ENCODE measurements at regions not wholly inside any gene's neighbourhood (a gene's known extent, or its start where the extent isn't known, plus 50 kb on each side); places are given as distances from the start of the nearest gene placed in this dataset.

DNA sequence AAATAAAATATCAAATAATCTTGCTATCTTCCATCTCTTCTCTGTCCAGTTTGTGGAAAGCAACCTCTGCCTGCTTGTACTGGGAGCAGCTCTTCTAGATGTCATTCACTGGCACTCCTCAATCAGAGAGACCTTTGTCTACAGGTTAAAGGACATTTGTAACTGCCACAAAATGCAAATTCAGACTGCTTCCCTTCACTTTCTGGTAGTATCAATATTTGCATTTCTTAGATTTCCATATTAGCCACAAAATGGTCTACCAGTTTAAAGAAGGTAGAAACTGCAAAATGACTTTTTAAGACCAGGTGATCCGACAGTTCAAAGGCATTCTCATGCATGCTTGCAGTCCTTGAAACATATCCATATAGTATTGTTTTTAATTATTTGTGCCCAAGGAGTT, 51.7 kb upstream of the RCN1 start:
- Mint-ChIP-seq H3K36me3 (no peaks in the 10 kb centered on the region), H3K9me3 (no peaks in the 10 kb centered on the region), H3K27ac (no peak overlapping the region)
- DNase-seq (ENCODE audit: low spot score in 2 of 2) (no peak), ATAC-seq (no peak)

DNA sequence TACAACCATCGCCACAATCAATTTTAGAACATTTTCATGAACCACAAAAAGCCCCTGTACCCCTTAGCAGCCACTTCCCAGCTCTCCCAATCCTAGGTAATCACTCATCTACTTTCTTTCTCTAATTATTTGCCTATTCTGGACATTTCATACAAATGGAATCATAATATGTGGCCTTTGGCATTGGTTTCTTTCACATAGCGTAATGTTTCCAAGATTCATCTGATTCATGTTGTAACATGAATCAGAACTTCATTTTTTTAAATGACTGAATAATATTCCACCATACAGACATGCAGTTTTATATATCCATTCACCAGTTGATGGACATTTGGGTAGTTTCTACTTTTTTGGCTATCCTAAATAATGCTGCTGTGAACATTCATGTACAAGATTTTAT, 56.2 kb upstream of the RCN1 start:
- H3K36me3 Mint-ChIP-seq = no peaks in the 10 kb centered on the region
- DNase-seq (ENCODE audit: low spot score in 2 of 2) (no peak), ATAC-seq (no peak)
- H3K9me3 Mint-ChIP-seq = no peaks in the 10 kb centered on the region
- H3K27ac Mint-ChIP-seq = no peak overlapping the region

DNA sequence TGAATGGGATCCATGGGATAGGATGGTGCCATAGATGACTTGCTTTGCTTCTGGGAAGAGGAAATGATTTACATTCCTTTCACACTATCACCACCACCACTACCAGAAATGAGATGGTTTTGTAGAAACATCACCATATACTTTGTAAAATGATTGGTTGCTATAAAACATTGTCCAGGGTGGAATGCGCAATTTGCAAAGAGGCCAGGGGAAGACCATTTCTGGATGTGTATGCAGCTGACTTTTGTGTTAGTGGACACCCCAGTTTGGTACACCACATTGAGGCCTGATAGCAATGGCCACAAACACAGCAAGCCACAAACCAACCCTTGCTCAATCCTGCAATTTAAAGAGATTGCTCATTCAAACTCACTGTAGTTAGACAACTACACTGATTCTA, 56.7 kb upstream of the RCN1 start:
- ATAC-seq (no peak), DNase-seq (ENCODE audit: low spot score in 2 of 2) (no peak)
- Mint-ChIP-seq H3K27ac (no peak overlapping the region), H3K36me3 (no peaks in the 10 kb centered on the region), H3K9me3 (no peaks in the 10 kb centered on the region)

DNA sequence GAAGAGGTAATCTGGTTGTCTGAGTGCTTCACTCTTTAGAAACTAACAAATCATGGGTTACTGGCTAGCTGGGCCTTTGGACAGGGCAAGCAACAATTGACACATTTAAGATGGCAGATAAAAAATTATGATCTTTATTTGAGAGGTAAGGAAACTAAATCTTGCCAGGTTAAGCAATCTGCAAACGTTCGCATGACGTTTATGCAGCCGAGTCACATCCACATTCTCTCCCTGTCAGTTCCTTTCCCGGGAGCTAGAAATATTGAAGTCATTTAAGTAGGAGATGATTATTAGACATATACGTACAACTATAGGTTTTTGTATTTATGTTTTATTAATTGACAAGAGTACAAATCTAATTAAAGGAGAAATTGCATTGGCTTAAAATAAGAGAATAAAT, 57.4 kb upstream of the RCN1 start:
- Mint-ChIP-seq H3K27ac (no peak overlapping the region), H3K36me3 (no peaks in the 10 kb centered on the region), H3K9me3 (no peaks in the 10 kb centered on the region)
- no peak for ATAC-seq
- DNase-seq (ENCODE audit: low spot score in 2 of 2) = no peak

DNA sequence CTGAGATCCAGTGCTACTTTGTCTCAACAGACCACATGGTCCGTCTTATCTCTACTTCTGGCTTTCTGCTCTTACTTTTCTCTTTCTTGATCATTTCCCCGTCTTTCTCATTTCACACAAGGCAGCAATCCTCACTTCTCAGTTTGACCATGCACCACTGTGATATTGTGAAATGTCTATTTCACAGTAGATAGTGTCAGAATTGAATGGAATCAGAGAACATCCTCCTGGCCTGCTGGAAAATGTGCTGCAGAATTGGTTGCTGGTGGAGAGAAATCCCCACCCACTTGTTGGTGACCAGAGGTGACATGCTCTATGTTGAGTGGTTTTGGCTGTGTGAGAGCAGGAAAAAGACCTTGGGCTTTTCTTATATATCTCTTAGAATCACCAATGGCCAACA, 57.8 kb upstream of the RCN1 start:
- H3K9me3 Mint-ChIP-seq = no peaks in the 10 kb centered on the region
- H3K27ac Mint-ChIP-seq = no peak overlapping the region
- ATAC-seq (peak in 1 of 2 donors; percentile 38), DNase-seq (ENCODE audit: low spot score in 2 of 2) (no peak)
- H3K36me3 Mint-ChIP-seq = no peaks in the 10 kb centered on the region

DNA sequence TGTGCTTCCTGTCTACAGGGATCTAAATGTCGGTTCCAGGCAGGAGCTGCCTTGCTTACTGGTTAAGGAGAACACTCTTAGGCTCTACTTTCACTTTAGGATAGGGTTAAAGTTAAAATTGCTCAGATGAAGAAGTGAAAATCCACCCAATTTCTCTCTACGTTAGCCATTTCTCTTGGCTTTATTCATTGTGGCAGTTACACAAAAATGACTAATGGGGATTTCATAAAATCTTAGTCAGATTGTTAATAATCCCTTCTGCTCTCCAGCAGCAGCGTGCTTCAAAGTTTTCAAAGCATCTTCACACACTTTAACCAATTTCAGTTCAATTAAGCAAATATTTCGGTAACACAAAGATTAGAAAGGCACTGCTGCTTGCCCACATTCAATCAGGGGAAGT, 58.4 kb upstream of the RCN1 start:
- H3K36me3 Mint-ChIP-seq = no peaks in the 10 kb centered on the region
- ATAC-seq (peak in 1 of 2 donors; percentile 20), DNase-seq (ENCODE audit: low spot score in 2 of 2) (no peak)
- no peak overlapping the region for H3K27ac Mint-ChIP-seq
- H3K9me3 Mint-ChIP-seq = no peaks in the 10 kb centered on the region

DNA sequence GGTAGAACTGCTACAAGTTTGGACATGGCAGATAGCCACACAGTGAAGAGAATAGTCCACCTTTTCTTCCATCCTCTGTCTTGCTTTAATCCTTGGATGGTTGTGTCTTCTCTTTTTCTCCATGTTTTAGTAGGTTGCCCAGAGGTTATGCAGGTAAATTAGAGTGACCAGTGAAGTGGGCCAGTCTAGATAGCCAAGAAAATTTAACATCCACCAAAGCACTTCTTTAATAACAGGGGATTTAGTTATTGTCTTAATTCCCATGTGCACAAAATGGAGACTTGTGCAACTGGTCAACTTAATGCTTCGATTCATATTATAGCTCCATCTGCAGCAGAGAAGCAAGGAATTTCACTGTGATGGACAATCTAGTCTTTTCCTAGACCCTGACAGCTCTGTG, 58.8 kb upstream of the RCN1 start:
- H3K36me3 Mint-ChIP-seq = no peaks in the 10 kb centered on the region
- no peaks in the 10 kb centered on the region for H3K9me3 Mint-ChIP-seq

DNA sequence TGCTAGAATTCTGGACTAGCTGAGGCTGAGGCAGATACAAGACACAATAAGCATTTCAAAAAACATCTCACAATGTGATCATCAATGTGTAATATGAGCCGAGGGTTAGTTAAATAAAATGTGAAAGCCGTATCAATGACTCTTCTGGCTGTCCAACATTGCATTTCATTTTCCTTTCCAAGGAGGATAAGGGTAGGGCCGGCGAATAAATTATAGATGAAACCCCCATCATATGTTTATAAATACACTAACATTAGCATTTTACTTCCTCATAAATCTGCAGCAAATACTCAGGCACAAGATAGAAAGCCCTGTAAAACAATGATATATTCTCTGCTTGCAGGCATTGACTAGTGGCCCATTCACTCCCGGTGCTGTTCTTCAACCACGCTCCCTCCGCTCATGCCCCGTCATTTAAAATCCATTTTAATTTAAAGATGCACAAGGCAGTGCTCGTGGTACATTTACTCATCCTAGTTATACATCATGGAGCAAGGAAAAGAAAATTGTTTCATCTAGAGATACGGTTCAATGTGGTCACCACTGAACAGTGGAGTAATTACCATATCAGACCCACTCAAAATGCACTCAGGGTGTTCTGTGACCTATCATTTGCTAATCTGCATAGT, 59.9 kb upstream of the RCN1 start:
- H3K27ac Mint-ChIP-seq = no peak overlapping the region
- H3K36me3 Mint-ChIP-seq = no peaks in the 10 kb centered on the region
- ATAC-seq (no peak), DNase-seq (ENCODE audit: low spot score in 2 of 2) (no peak)
- no peaks in the 10 kb centered on the region for H3K9me3 Mint-ChIP-seq

More for the DNA sequence above, 58.8 kb upstream of the RCN1 start:
- H3K27ac Mint-ChIP-seq = no peak overlapping the region
- DNase-seq (ENCODE audit: low spot score in 2 of 2) = no peak
- no peak for ATAC-seq

DNA sequence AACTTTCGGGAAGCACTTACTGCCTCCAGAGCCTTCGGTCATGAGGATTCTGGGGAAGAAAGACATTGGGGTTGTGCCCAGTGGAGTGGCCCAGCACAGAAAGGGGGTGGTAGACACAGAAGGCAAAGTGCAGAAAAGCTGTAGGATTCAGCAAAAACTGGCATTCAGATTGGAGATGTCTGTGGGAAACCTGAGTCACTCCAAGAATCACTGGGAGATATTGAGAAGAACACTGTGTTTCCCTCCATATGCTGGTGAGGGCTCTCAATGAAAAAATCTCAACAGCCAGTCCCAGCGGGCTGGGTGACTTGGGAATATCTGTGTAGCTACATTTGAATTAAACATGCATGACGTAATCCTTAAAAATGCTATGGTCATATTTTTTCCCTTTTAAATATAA, 61.2 kb upstream of the RCN1 start:
- no peaks in the 10 kb centered on the region for H3K9me3 Mint-ChIP-seq
- ATAC-seq = no peak
- no peaks in the 10 kb centered on the region for H3K36me3 Mint-ChIP-seq
- no peak overlapping the region for H3K27ac Mint-ChIP-seq
- no peak for DNase-seq (ENCODE audit: low spot score in 2 of 2)

DNA sequence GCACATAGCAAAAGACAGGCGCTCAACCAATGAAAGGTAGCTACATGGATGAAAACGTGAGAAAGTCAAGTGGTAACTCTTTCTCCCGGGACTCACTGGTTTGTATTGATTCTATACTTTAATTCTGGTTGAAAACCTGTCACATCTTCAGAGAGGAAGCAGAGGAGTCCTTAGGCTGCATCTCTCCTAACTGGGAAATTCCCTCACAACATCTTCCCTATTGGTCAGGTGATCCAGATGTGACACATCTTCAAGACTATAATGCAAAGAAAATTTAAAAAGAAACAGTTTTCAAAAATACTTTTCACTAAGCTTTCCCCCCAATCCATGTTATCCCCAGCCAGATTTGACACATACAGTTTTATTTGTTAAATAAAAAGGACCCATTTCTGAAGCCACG, 62.7 kb upstream of the RCN1 start:
- no peak for DNase-seq (ENCODE audit: low spot score in 2 of 2)
- Mint-ChIP-seq H3K27ac (no peak overlapping the region), H3K36me3 (no peaks in the 10 kb centered on the region), H3K9me3 (no peaks in the 10 kb centered on the region)
- ATAC-seq = no peak

DNA sequence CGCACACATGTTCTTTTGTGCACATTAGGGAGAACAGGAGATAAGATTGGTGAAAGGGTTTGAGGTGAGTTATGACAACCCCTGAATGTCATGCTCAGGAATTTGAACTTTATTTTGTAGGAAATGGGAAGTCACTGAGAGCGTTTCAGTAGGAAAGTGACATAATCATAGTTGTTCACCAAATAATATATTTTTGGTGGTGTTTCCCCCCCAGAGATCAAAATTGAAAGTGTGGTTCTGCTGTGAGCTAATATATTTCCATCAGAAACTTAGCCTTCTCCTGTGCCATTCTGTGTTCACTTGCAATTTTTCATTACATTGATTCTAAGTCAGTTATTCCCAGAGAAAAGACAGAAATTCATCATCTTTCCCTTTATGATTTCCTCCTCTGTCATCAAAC, 64.1 kb upstream of the RCN1 start:
- Mint-ChIP-seq H3K36me3 (no peaks in the 10 kb centered on the region), H3K9me3 (no peaks in the 10 kb centered on the region), H3K27ac (no peak overlapping the region)
- DNase-seq (ENCODE audit: low spot score in 2 of 2) (no peak), ATAC-seq (no peak)

DNA sequence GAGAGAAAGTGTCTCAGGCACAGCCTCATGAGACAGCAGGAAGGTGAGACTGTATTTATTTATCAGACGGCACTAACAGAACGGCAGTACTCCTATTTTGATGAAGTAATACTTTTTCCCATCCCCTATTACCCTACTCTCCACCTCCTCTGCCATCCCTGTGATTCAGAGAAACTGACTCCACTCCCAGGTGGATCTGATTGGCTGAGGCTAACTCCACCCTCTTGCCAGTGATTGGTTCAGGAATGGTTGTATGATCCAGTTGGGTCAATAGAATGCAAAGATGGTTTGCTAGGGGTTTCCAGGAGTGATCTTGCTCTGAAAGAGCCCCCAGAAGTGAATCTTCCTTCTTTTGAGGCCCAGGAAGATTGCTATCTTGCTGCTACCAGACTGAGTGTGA, 65.9 kb upstream of the RCN1 start:
- Mint-ChIP-seq H3K36me3 (no peaks in the 10 kb centered on the region), H3K27ac (no peak overlapping the region), H3K9me3 (no peaks in the 10 kb centered on the region)
- DNase-seq (ENCODE audit: low spot score in 2 of 2) (no peak), ATAC-seq (no peak)

DNA sequence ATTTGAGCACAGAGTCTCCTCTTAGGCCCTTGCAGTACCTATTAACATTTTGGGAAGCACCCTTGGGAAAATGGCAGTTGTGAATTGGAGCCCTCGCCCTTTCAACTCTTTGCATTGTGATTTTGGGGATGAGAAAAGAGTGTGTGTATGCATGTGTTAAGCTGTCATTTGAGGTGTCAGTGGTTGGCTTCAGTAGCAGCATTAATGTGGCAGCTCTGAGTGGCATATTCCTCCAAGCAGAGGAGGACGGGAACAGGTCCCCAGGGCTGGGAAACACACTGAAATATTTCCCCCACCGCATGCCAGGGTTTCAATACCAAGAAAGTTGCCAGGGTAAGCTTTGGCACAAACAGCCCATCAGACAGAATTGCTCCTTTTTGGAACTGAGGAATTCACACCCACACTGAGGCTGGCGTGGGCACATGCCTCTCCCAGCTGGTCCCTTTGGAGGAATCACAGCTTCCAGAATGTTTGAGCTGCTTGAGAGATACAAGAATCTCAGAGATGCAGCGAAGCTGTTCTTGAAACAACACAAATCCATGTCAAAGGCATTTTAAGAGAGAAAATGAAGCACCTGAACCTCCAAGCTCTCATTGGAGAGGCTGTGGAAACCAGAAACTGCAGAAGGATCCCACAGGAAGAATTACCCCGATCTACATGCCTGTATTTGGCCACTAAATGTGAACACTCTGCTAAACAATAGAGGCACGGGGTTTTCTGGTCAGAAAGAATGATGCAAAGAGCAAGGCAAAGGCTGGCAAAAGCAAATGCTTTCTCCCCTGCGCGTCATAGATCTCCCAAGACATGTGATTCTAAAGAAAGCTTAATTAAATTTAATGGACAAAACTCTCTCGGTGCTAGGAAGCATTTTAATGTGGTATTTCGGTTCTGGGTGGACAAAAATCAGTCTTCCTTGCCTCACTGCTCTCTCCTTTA, 67.2 kb upstream of the RCN1 start:
- DNase-seq (ENCODE audit: low spot score in 2 of 2) (no peak), ATAC-seq (no peak)
- Mint-ChIP-seq H3K36me3 (no peaks in the 10 kb centered on the region), H3K9me3 (no peaks in the 10 kb centered on the region), H3K27ac (no peak overlapping the region)

DNA sequence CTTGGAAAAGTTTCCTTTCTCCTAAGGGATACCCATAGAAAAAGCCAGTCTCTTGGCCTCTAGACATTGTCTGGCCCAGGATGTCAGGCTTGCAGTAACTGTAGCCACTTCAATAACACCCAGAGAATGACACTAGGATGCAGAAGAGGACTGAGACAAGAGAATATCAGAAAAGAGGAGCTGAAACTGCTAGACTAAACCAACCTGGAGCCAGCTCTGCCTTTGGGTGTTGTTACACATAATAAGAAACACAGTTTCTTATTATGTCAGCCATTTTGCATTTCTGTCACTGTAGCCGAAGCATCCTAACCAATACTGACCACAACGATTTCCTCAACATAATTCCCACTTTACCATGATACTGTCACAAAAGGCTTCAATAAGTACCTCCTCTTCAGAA, 72.2 kb upstream of the RCN1 start:
- no peak for ATAC-seq
- no peaks in the 10 kb centered on the region for H3K9me3 Mint-ChIP-seq
- no peak overlapping the region for H3K27ac Mint-ChIP-seq
- DNase-seq (ENCODE audit: low spot score in 2 of 2) = no peak
- H3K36me3 Mint-ChIP-seq = no peaks in the 10 kb centered on the region

DNA sequence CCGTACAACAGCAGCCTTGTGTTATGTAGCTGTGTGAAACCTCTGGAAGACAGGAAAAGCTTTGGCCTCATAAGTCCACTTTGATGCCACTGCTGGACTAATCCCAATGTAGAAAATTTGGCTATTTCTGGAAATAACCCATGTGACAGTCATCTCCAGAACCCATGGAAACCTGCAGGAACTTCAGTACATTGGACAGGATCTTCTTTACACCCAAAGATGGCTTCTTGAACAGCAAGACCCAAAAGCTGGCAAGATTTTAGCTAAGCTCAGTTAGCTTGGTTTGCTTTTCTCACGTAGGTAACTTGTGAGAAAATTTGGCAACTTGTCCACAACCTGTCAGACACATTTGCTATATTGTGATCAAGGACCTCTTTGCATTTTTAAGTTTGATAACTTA, 74.8 kb upstream of the RCN1 start:
- DNase-seq (ENCODE audit: low spot score in 2 of 2) (no peak), ATAC-seq (no peak)
- Mint-ChIP-seq H3K9me3 (no peaks in the 10 kb centered on the region), H3K36me3 (no peaks in the 10 kb centered on the region), H3K27ac (no peak overlapping the region)

DNA sequence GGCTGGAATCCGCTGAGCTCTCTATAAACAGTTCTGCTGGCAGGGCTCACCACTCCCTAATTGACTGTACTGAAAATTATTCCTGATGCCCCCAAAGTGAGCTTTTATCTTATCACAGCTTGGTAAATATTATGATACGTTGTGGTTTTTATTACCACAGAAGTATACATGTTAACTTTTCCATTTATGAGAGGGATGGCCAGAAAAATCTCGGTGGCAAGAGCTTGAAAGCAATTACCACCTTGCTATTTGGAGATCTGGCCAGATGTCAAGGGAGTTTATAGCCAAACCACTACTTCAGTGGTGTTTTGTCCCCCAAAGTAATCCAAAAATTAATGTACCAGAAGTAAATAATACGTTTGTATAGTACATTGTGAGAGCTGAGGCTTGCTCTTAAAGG, 75.4 kb upstream of the RCN1 start:
- no peaks in the 10 kb centered on the region for H3K9me3 Mint-ChIP-seq
- H3K36me3 Mint-ChIP-seq = no peaks in the 10 kb centered on the region
- H3K27ac Mint-ChIP-seq = no peak overlapping the region
- ATAC-seq (no peak), DNase-seq (ENCODE audit: low spot score in 2 of 2) (no peak)

DNA sequence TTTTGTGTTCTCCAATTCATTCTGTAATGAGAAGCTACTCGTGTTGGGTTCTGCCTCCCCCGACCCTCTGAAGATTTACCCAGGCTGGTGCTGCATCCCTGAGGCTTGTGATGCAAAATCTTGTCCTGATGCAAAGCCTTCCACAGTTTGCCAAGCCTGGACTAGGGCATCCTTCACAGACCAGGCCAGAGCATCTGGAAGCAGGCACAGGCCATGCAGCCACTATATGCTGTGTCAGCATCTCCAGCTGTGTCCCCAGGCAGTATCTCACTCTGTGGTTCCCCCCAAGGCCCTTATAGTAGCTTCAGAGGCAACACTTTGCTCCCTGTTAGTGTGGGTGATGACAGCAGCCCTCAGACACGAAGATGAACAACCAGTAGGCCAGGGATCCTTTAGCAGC, 77.3 kb upstream of the RCN1 start:
- Mint-ChIP-seq H3K9me3 (no peaks in the 10 kb centered on the region), H3K27ac (no peak overlapping the region), H3K36me3 (no peaks in the 10 kb centered on the region)
- ATAC-seq = no peak
- DNase-seq (ENCODE audit: low spot score in 2 of 2) = no peak

DNA sequence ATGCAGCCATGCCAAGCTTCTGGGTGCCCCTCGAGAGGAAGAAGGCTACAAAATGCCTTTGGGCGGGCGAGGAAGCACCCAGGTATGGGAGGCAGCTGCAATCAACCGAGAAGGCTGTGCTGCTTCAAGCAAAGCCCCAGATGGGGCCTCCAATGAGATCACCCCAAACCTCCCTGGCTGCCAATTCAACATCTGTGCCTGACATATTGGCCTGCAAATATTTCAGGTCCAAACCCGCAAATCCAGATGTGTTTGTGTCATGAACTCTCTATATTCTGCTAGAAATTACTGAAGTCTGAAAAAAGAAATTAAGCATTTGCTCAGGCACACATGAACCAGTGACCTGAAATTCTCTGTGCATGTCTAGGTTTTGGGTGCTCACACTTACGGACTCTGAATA, 78.8 kb upstream of the RCN1 start:
- no peak for DNase-seq (ENCODE audit: low spot score in 2 of 2)
- ATAC-seq = no peak
- Mint-ChIP-seq H3K27ac (no peak overlapping the region), H3K36me3 (no peaks in the 10 kb centered on the region), H3K9me3 (no peaks in the 10 kb centered on the region)
